ENCODE measurements at regions not wholly inside any gene's neighbourhood (a gene's known extent, or its start where the extent isn't known, plus 50 kb on each side); places are given as distances from the start of the nearest gene placed in this dataset.

- H3K36me3 Mint-ChIP-seq, result no peaks in the 10 kb centered on the region
- H3K4me1 Mint-ChIP-seq, result no peaks in the 10 kb centered on the region
- ATAC-seq, result no peak
- DNase-seq (ENCODE audit: low spot score in 2 of 2), result no peak
- H3K4me3 Mint-ChIP-seq, result no peak overlapping the region
- no peak overlapping the region for H3K27ac Mint-ChIP-seq
- H3K9me3 Mint-ChIP-seq, result peaks cover 14% of the 10 kb centered on the region
Measured at GRCh38 chr12:65570451-65571130, 253.7 kb upstream of the HMGA2 start.

- Mint-ChIP-seq H3K27ac (no peak overlapping the region), H3K9me3 (peaks cover 17% of the 10 kb centered on the region), H3K4me1 (no peaks in the 10 kb centered on the region), H3K4me3 (no peak overlapping the region), H3K36me3 (no peaks in the 10 kb centered on the region)
- no peak for ATAC-seq
- DNase-seq (ENCODE audit: low spot score in 2 of 2), result no peak
Measured at GRCh38 chr12:65574867-65575266, 249.4 kb upstream of the HMGA2 start.

GRCh38 chr12:65584016-65584415 is 240.3 kb upstream of the HMGA2 start:
- no peak for ATAC-seq
- no peak overlapping the region for H3K4me3 Mint-ChIP-seq
- no peak for DNase-seq (ENCODE audit: low spot score in 2 of 2)
- H3K4me1 Mint-ChIP-seq, result no peaks in the 10 kb centered on the region
- H3K27ac Mint-ChIP-seq, result no peak overlapping the region
- peaks cover 3% of the 10 kb centered on the region for H3K9me3 Mint-ChIP-seq
- H3K36me3 Mint-ChIP-seq, result no peaks in the 10 kb centered on the region

- no peak overlapping the region for H3K27ac Mint-ChIP-seq
- DNase-seq (ENCODE audit: low spot score in 2 of 2), result no peak
- H3K36me3 Mint-ChIP-seq, result no peaks in the 10 kb centered on the region
- no peak overlapping the region for H3K4me3 Mint-ChIP-seq
- H3K4me1 Mint-ChIP-seq, result no peaks in the 10 kb centered on the region
- no peak for ATAC-seq
- H3K9me3 Mint-ChIP-seq, result peaks cover 3% of the 10 kb centered on the region
Measured at GRCh38 chr12:65585648-65586602, 238.4 kb upstream of the HMGA2 start.

GRCh38 chr12:65586796-65587195 is 237.5 kb upstream of the HMGA2 start:
- no peaks in the 10 kb centered on the region for H3K36me3 Mint-ChIP-seq
- no peak for ATAC-seq
- no peak overlapping the region for H3K27ac Mint-ChIP-seq

GRCh38 chr12:65590318-65590717 is 234.0 kb upstream of the HMGA2 start:
- Mint-ChIP-seq H3K4me3 (no peak overlapping the region), H3K4me1 (no peaks in the 10 kb centered on the region), H3K27ac (no peak overlapping the region), H3K9me3 (peaks cover 5% of the 10 kb centered on the region), H3K36me3 (no peaks in the 10 kb centered on the region)
- DNase-seq (ENCODE audit: low spot score in 2 of 2) (no peak), ATAC-seq (no peak)

More at GRCh38 chr12:65586796-65587195, 237.5 kb upstream of the HMGA2 start:
- no peaks in the 10 kb centered on the region for H3K4me1 Mint-ChIP-seq
- no peak overlapping the region for H3K4me3 Mint-ChIP-seq
- no peak for DNase-seq (ENCODE audit: low spot score in 2 of 2)
- peaks cover 4% of the 10 kb centered on the region for H3K9me3 Mint-ChIP-seq

GRCh38 chr12:65592416-65592815 is 231.9 kb upstream of the HMGA2 start:
- Mint-ChIP-seq H3K9me3 (peaks cover 3% of the 10 kb centered on the region), H3K27ac (no peak overlapping the region), H3K4me1 (no peaks in the 10 kb centered on the region), H3K4me3 (no peak overlapping the region), H3K36me3 (no peaks in the 10 kb centered on the region)
- ATAC-seq, result no peak
- DNase-seq (ENCODE audit: low spot score in 2 of 2), result no peak

- ATAC-seq, result no peak
- H3K27ac Mint-ChIP-seq, result no peak overlapping the region
- no peak for DNase-seq (ENCODE audit: low spot score in 2 of 2)
- peaks cover 3% of the 10 kb centered on the region for H3K9me3 Mint-ChIP-seq
- H3K4me1 Mint-ChIP-seq, result no peaks in the 10 kb centered on the region
- H3K36me3 Mint-ChIP-seq, result no peaks in the 10 kb centered on the region
- no peak overlapping the region for H3K4me3 Mint-ChIP-seq
Measured at GRCh38 chr12:65593239-65593701, 231.0 kb upstream of the HMGA2 start.

GRCh38 chr12:65594409-65594808 is 229.9 kb upstream of the HMGA2 start:
- Mint-ChIP-seq H3K9me3 (peaks cover 3% of the 10 kb centered on the region), H3K4me3 (no peak overlapping the region), H3K4me1 (no peaks in the 10 kb centered on the region), H3K36me3 (no peaks in the 10 kb centered on the region), H3K27ac (no peak overlapping the region)
- DNase-seq (ENCODE audit: low spot score in 2 of 2) (no peak), ATAC-seq (no peak)

- peaks cover 3% of the 10 kb centered on the region for H3K9me3 Mint-ChIP-seq
- no peak for ATAC-seq
Measured at GRCh38 chr12:65595016-65595560, 229.2 kb upstream of the HMGA2 start.

GRCh38 chr12:65596514-65597091 is 227.7 kb upstream of the HMGA2 start:
- no peaks in the 10 kb centered on the region for H3K4me1 Mint-ChIP-seq
- ATAC-seq (no peak), DNase-seq (ENCODE audit: low spot score in 2 of 2) (no peak)
- no peak overlapping the region for H3K27ac Mint-ChIP-seq
- H3K36me3 Mint-ChIP-seq, result no peaks in the 10 kb centered on the region
- H3K9me3 Mint-ChIP-seq, result peaks cover 3% of the 10 kb centered on the region
- H3K4me3 Mint-ChIP-seq, result no peak overlapping the region

More at GRCh38 chr12:65595016-65595560, 229.2 kb upstream of the HMGA2 start:
- Mint-ChIP-seq H3K36me3 (no peaks in the 10 kb centered on the region), H3K27ac (no peak overlapping the region), H3K4me3 (no peak overlapping the region), H3K4me1 (no peaks in the 10 kb centered on the region)
- DNase-seq (ENCODE audit: low spot score in 2 of 2), result no peak

- DNase-seq (ENCODE audit: low spot score in 2 of 2), result no peak
- no peak for ATAC-seq
- Mint-ChIP-seq H3K36me3 (no peaks in the 10 kb centered on the region), H3K4me3 (no peak overlapping the region), H3K4me1 (no peaks in the 10 kb centered on the region), H3K9me3 (no peaks in the 10 kb centered on the region), H3K27ac (no peak overlapping the region)
Measured at GRCh38 chr12:65597527-65597926, 226.8 kb upstream of the HMGA2 start.

- DNase-seq (ENCODE audit: low spot score in 2 of 2), result no peak
- Mint-ChIP-seq H3K27ac (no peak overlapping the region), H3K4me3 (no peak overlapping the region), H3K4me1 (no peaks in the 10 kb centered on the region), H3K9me3 (no peaks in the 10 kb centered on the region), H3K36me3 (no peaks in the 10 kb centered on the region)
- no peak for ATAC-seq
Measured at GRCh38 chr12:65598688-65599087, 225.6 kb upstream of the HMGA2 start.

- Mint-ChIP-seq H3K4me3 (no peak overlapping the region), H3K36me3 (no peaks in the 10 kb centered on the region), H3K27ac (no peak overlapping the region), H3K9me3 (peaks cover 3% of the 10 kb centered on the region), H3K4me1 (no peaks in the 10 kb centered on the region)
- DNase-seq (ENCODE audit: low spot score in 2 of 2) (no peak), ATAC-seq (no peak)
Measured at GRCh38 chr12:65602253-65602609, 222.1 kb upstream of the HMGA2 start.

GRCh38 chr12:65602610-65603295 is 221.5 kb upstream of the HMGA2 start:
- Mint-ChIP-seq H3K36me3 (no peaks in the 10 kb centered on the region), H3K4me3 (no peak overlapping the region), H3K9me3 (peaks cover 3% of the 10 kb centered on the region)

More at GRCh38 chr12:65602610-65603295, 221.5 kb upstream of the HMGA2 start:
- Mint-ChIP-seq H3K27ac (no peak overlapping the region), H3K4me1 (no peaks in the 10 kb centered on the region)
- DNase-seq (ENCODE audit: low spot score in 2 of 2) (peak; percentile 5 to 49), ATAC-seq (no peak)

All from stimulated activated effector memory CD8-positive, alpha-beta T cell treated with anti-CD3 and anti-CD28 coated beads, Interleukin-12 subunit alpha, Interleukin-12 subunit beta, amount 100 ng/mL, for 72 hours (primary cell).